Amniotic stem cell (primary cell): ENCODE measurements at regions not wholly inside any gene's neighbourhood (a gene's known extent, or its start where the extent isn't known, plus 50 kb on each side); places are given as distances from the start of the nearest gene placed in this dataset.

Experiments
- DNase-seq: peaks from one replicate; lab custom pipeline; 2025; lab: John Stamatoyannopoulos, UW

- no peak for DNase-seq
These were observed 205.8 kb upstream of the EEA1 start for GRCh38 chr12:93134893-93135285.

GRCh38 chr12:93135286-93136239, 206.5 kb upstream of the EEA1 start:
- DNase-seq, result no peak

- no peak for DNase-seq
These were observed 207.4 kb upstream of the EEA1 start for GRCh38 chr12:93136253-93137055.

GRCh38 chr12:93137656-93138612, 208.8 kb upstream of the EEA1 start:
- no peak for DNase-seq

GRCh38 chr12:93139028-93139665, 210.1 kb upstream of the EEA1 start:
- DNase-seq, result no peak

GRCh38 chr12:93140325-93140724, 211.2 kb upstream of the EEA1 start:
- no peak for DNase-seq

GRCh38 chr12:93140801-93141200, 211.7 kb upstream of the EEA1 start:
- DNase-seq, result no peak

GRCh38 chr12:93142881-93143280, 213.8 kb upstream of the EEA1 start:
- no peak for DNase-seq

- DNase-seq, result no peak
These were observed 215.0 kb upstream of the EEA1 start for GRCh38 chr12:93144109-93144508.

- DNase-seq, result no peak
These were observed 216.0 kb upstream of the EEA1 start for GRCh38 chr12:93145086-93145485.

GRCh38 chr12:93146263-93146939, 217.3 kb upstream of the EEA1 start:
- DNase-seq, result no peak

GRCh38 chr12:93146970-93147369, 217.9 kb upstream of the EEA1 start:
- no peak for DNase-seq

- no peak for DNase-seq
These were observed 219.3 kb upstream of the EEA1 start for GRCh38 chr12:93148412-93148811.

GRCh38 chr12:93149229-93149628, 220.1 kb upstream of the EEA1 start:
- DNase-seq, result no peak

GRCh38 chr12:93151079-93151762, 222.1 kb upstream of the EEA1 start:
- no peak for DNase-seq

- no peak for DNase-seq
These were observed 223.5 kb upstream of the EEA1 start for GRCh38 chr12:93152617-93153016.

GRCh38 chr12:93153321-93153720, 224.2 kb upstream of the EEA1 start:
- no peak for DNase-seq

- DNase-seq, result no peak
These were observed 223.5 kb upstream of the NUDT4 start for GRCh38 chr12:93154096-93154728.

GRCh38 chr12:93154753-93155480, 222.8 kb upstream of the NUDT4 start:
- DNase-seq, result no peak
